Activated CD4-positive, alpha-beta T cell treated with anti-CD3 and anti-CD28 coated beads for 36 hours (primary cell): ENCODE measurements at regions not wholly inside any gene's neighbourhood (a gene's known extent, or its start where the extent isn't known, plus 50 kb on each side); places are given as distances from the start of the nearest gene placed in this dataset.
A peak's percentile ranks its signal among the peaks of the same experiment; 100 is the strongest.

ENCODE experiments used
- ATAC-seq: fragments of 200-7000 bp; cut with Tn5 transposase; one replicate; pipeline ENCODE4 v1.10.0; 2021; ENCODE audit warnings: mild to moderate bottlenecking, moderate library complexity
- CTCF ChIA-PET: fragments of 350-600 bp; sonication (Branson Sonifier 250); formaldehyde crosslinking; loops from one replicate; lab custom pipeline; 2021; ENCODE audit warnings: antibody characterized with exemption; lab: Charles Lee
- POLR2A ChIA-PET: fragments of 350-600 bp; sonication (Branson Sonifier 250); formaldehyde crosslinking; loops from one replicate; lab custom pipeline; 2021; ENCODE audit warnings: antibody characterized with exemption, inconsistent platforms; lab: Charles Lee
- DNase-seq: peaks from one replicate; pipeline ENCODE4 v3.0.0-alpha.2; 2020
- H3K27ac Mint-ChIP-seq: one replicate; pipeline ENCODE4 v1.8.0; 2021; ENCODE audit warnings: mixed read lengths
- H3K27me3 Mint-ChIP-seq: one replicate; pipeline ENCODE4 v1.8.0; 2021; ENCODE audit warnings: mixed read lengths
- H3K36me3 Mint-ChIP-seq: one replicate; pipeline ENCODE4 v1.8.0; 2021; ENCODE audit warnings: low read depth, mixed read lengths
- H3K4me1 Mint-ChIP-seq: one replicate; pipeline ENCODE4 v1.8.0; 2021; ENCODE audit warnings: mixed read lengths
- H3K4me3 Mint-ChIP-seq: one replicate; pipeline ENCODE4 v1.8.0; 2021; ENCODE audit warnings: mild to moderate bottlenecking, moderate library complexity, mixed read lengths
- H3K9me3 Mint-ChIP-seq: one replicate; pipeline ENCODE4 v1.8.0; 2021; ENCODE audit warnings: low read depth, mixed read lengths
- intact Hi-C, 2 experiments: fragments of 100-400 bp; cut with DNase I in 1 of 2; cut with micrococcal nuclease in 1 of 2; formaldehyde crosslinking; loops; one replicate each; pipeline versions ENCODE4 v1.14.2 to v1.15.1; 2022 to 2024; cut with DNase I, micrococcal nuclease

GRCh38 chr16:86649875-86650274 lies 71.5 kb downstream of the FOXL1 start:
- POLR2A ChIA-PET, result no interaction called here
- ATAC-seq (no peak), DNase-seq (no peak)
- CTCF ChIA-PET, result interaction anchor here (1.1 kb wide), 1 partner anchor 9 kb away, joined by 3 read pairs; no protein-coding TSS in a partner anchor
- peaks cover 8% of the 10 kb centered on the region for H3K27me3 Mint-ChIP-seq
- H3K27ac Mint-ChIP-seq, result no peak overlapping the region
- no peak overlapping the region for H3K4me3 Mint-ChIP-seq
- no peaks in the 10 kb centered on the region for H3K36me3 Mint-ChIP-seq
- H3K9me3 Mint-ChIP-seq, result peaks cover 6% of the 10 kb centered on the region
- intact Hi-C loops, result no loop called here
- H3K4me1 Mint-ChIP-seq, result no peaks in the 10 kb centered on the region

DNA sequence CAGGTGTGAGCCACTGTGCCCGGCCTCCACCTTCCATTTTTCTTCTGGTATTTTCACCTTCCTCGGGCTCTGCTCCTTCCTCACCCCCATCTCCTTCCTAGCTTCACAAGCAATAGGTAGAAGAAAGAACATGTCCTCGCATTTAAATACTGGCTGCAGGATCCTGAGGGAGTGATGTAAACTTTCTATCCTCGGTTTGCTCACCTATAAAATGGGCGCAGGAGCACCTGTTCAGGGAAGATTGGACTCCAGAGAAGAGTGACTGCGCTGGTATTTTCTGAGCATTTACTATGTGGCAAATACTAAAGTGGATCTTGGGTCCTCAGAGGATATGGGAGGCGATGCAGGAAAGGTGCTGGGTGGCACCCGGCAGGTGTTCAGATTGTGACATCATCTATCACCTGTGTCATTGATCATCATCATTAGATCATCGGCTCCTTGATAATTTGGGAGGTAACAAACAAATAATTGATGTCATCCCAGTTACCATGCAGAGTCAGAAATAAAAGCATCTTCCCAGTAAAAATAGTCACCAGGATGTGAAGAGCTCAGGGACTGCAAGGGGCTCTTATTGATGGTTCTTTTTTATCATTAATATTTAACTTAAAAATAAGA lies 72.8 kb downstream of the FOXL1 start:
- CTCF ChIA-PET, result interaction anchor here (0.5 kb wide), 1 partner anchor 41 kb away, joined by 5 read pairs; no protein-coding TSS in a partner anchor
- POLR2A ChIA-PET, result no interaction called here
- Mint-ChIP-seq H3K27ac (no peak overlapping the region), H3K36me3 (no peaks in the 10 kb centered on the region), H3K9me3 (peaks cover 6% of the 10 kb centered on the region), H3K4me3 (no peak overlapping the region), H3K4me1 (no peaks in the 10 kb centered on the region), H3K27me3 (peaks cover 8% of the 10 kb centered on the region)
- intact Hi-C loops, result no loop called here
- DNase-seq, result no peak
- ATAC-seq, result no peak

- H3K9me3 Mint-ChIP-seq, result peaks cover 6% of the 10 kb centered on the region
- no peak overlapping the region for H3K4me3 Mint-ChIP-seq
- no peak overlapping the region for H3K27ac Mint-ChIP-seq
- no peaks in the 10 kb centered on the region for H3K4me1 Mint-ChIP-seq
- H3K27me3 Mint-ChIP-seq, result peaks cover 10% of the 10 kb centered on the region
- no peaks in the 10 kb centered on the region for H3K36me3 Mint-ChIP-seq
- no peak for DNase-seq
- ChIA-PET CTCF (no interaction called here), POLR2A (no interaction called here)
- intact Hi-C loops, result no loop called here
- no peak for ATAC-seq
These were observed 73.5 kb downstream of the FOXL1 start for GRCh38 chr16:86651823-86652222.

- no peaks in the 10 kb centered on the region for H3K9me3 Mint-ChIP-seq
- H3K27me3 Mint-ChIP-seq, result peaks cover 10% of the 10 kb centered on the region
- no peaks in the 10 kb centered on the region for H3K36me3 Mint-ChIP-seq
- ChIA-PET POLR2A (no interaction called here), CTCF (no interaction called here)
- no peak for ATAC-seq
- DNase-seq, result no peak
- H3K4me3 Mint-ChIP-seq, result no peak overlapping the region
- H3K4me1 Mint-ChIP-seq, result no peaks in the 10 kb centered on the region
- intact Hi-C loops, result no loop called here
- no peak overlapping the region for H3K27ac Mint-ChIP-seq
These were observed 75.1 kb downstream of the FOXL1 start for GRCh38 chr16:86653285-86654006.

GRCh38 chr16:86657972-86658371 lies 79.6 kb downstream of the FOXL1 start:
- Mint-ChIP-seq H3K4me1 (no peaks in the 10 kb centered on the region), H3K9me3 (peaks cover 12% of the 10 kb centered on the region), H3K27ac (no peak overlapping the region), H3K27me3 (peaks cover 23% of the 10 kb centered on the region), H3K36me3 (no peaks in the 10 kb centered on the region), H3K4me3 (no peak overlapping the region)
- ChIA-PET POLR2A (no interaction called here), CTCF (no interaction called here)
- no peak for DNase-seq
- intact Hi-C loops, result no loop called here
- no peak for ATAC-seq

DNA sequence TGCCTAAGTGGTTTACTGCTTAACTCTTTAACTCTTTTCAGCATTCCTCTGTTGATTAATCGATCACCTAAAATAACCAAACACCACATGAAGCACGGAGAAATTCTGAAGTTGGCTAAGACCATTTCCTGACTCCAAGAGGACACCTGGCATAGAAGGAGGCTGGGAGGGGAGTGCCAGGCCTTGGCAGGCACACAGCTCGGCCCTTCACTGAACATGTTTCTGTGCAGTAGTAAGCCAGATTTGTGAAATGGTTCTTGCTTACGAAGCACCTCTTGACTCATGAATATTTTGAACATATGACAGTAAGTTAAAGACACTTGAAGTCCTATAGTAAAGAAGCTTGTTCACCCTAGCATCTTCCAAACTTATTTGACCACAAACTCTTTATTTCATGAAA lies 82.3 kb downstream of the FOXL1 start:
- no peak overlapping the region for H3K27ac Mint-ChIP-seq
- DNase-seq (no peak), ATAC-seq (no peak)
- ChIA-PET POLR2A (no interaction called here), CTCF (no interaction called here)
- H3K4me1 Mint-ChIP-seq, result peaks cover 23% of the 10 kb centered on the region
- intact Hi-C loops, result loop anchor here in 1 of 2 experiments (5.0 kb wide), 2 partner anchors 713 to 722 kb away; partner anchors contain the start of gene FBXO31
- H3K9me3 Mint-ChIP-seq, result peaks cover 12% of the 10 kb centered on the region
- peaks cover 26% of the 10 kb centered on the region for H3K27me3 Mint-ChIP-seq
- H3K4me3 Mint-ChIP-seq, result no peak overlapping the region
- H3K36me3 Mint-ChIP-seq, result no peaks in the 10 kb centered on the region

GRCh38 chr16:86661706-86662105 lies 83.4 kb downstream of the FOXL1 start:
- no peak for ATAC-seq
- DNase-seq, result no peak
- Mint-ChIP-seq H3K4me1 (peaks cover 23% of the 10 kb centered on the region), H3K9me3 (peaks cover 17% of the 10 kb centered on the region), H3K27me3 (peaks cover 30% of the 10 kb centered on the region), H3K27ac (no peak overlapping the region), H3K4me3 (no peak overlapping the region), H3K36me3 (no peaks in the 10 kb centered on the region)
- CTCF ChIA-PET, result no interaction called here
- POLR2A ChIA-PET, result no interaction called here
- intact Hi-C loops, result loop anchor here in 1 of 2 experiments (5.0 kb wide), 2 partner anchors 714 to 721 kb away; partner anchors contain the start of gene FBXO31

GRCh38 chr16:86662195-86662594 lies 83.8 kb downstream of the FOXL1 start:
- Mint-ChIP-seq H3K4me3 (no peak overlapping the region), H3K4me1 (peaks cover 23% of the 10 kb centered on the region), H3K27ac (no peak overlapping the region), H3K36me3 (no peaks in the 10 kb centered on the region), H3K27me3 (peaks cover 30% of the 10 kb centered on the region), H3K9me3 (peaks cover 17% of the 10 kb centered on the region)
- POLR2A ChIA-PET, result no interaction called here
- CTCF ChIA-PET, result no interaction called here
- DNase-seq, result no peak
- no peak for ATAC-seq
- intact Hi-C loops, result loop anchor here in 1 of 2 experiments (5.0 kb wide), 2 partner anchors 715 to 720 kb away; partner anchors contain the start of gene FBXO31

DNA sequence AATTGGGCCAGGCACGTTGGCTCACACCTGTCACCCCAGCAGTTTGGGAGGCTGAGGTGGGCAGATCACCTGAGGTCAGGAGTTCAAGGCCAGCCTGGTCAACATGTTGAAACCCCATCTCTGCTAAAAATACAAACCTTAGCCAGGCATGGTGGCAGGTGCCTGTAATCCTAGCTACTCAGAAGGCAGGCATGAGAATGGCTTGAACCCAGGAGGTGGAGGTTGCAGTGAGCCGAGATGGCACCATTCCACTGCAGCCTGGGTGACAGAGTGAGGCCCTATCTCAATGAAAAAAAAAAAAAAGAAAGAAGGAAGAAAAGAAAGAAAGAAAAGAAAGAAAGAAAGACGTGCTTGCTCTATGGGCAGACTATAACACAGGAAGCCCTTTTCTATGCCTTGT lies 84.4 kb downstream of the FOXL1 start:
- peaks cover 17% of the 10 kb centered on the region for H3K9me3 Mint-ChIP-seq
- H3K4me3 Mint-ChIP-seq, result no peak overlapping the region
- H3K27ac Mint-ChIP-seq, result no peak overlapping the region
- no peaks in the 10 kb centered on the region for H3K36me3 Mint-ChIP-seq
- DNase-seq (no peak), ATAC-seq (no peak)
- peaks cover 32% of the 10 kb centered on the region for H3K27me3 Mint-ChIP-seq
- ChIA-PET CTCF (no interaction called here), POLR2A (no interaction called here)
- peaks cover 23% of the 10 kb centered on the region for H3K4me1 Mint-ChIP-seq
- intact Hi-C loops, result loop anchor here in 1 of 2 experiments (5.0 kb wide), 2 partner anchors 715 to 720 kb away; partner anchors contain the start of gene FBXO31

- Mint-ChIP-seq H3K4me1 (peaks cover 26% of the 10 kb centered on the region), H3K36me3 (no peaks in the 10 kb centered on the region), H3K4me3 (peak overlapping the region; percentile 21), H3K9me3 (peaks cover 17% of the 10 kb centered on the region), H3K27me3 (peaks cover 35% of the 10 kb centered on the region), H3K27ac (peak overlapping the region; percentile 83)
- intact Hi-C loops, result loop anchor here in 1 of 2 experiments (1.0 to 5.0 kb wide), 4 partner anchors 108 to 718 kb away; partner anchors contain the start of gene FBXO31
- peak; percentile 42 for ATAC-seq
- CTCF ChIA-PET, result interaction anchor here (0.6 to 0.8 kb wide), 2 partner anchors 99 to 1389 kb away, joined by 3 read pairs; no protein-coding TSS in a partner anchor
- DNase-seq, result peak; percentile 48
- POLR2A ChIA-PET, result interaction anchor here (0.6 kb wide), 4 partner anchors 57 to 675 kb away, joined by 3 to 4 read pairs (median 3); no protein-coding TSS in a partner anchor
These were observed 85.6 kb downstream of the FOXL1 start for GRCh38 chr16:86663685-86664521.
